ENCODE measurements at regions not wholly inside any gene's neighbourhood (a gene's known extent, or its start where the extent isn't known, plus 50 kb on each side); places are given as distances from the start of the nearest gene placed in this dataset.
"Not testable (repeated sequence)": the region's sequence is repeated elsewhere in the genome, so short reads cannot be mapped to it uniquely, and the experiment has no call there.

DNA sequence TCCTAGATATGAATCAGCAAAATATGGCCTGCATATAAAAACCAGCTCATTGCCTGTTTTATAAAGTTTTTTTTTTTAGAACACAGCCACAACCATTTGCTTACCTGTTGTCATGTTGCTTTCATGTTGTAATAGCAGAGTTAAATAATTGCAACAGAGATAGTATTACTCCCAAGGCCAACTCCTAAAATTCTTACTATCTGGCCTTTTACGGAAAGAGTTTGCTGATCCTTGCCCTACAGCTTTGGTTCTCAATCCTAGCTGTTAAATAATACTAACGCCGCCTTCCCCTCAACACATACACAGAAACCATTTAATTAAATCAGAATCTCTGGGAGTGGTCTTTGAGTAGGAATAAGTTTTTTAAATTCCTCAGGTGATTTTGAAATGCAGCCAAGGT, 231.3 kb upstream of the TET2 start:
- TF ChIP-seq, protein P1, sequence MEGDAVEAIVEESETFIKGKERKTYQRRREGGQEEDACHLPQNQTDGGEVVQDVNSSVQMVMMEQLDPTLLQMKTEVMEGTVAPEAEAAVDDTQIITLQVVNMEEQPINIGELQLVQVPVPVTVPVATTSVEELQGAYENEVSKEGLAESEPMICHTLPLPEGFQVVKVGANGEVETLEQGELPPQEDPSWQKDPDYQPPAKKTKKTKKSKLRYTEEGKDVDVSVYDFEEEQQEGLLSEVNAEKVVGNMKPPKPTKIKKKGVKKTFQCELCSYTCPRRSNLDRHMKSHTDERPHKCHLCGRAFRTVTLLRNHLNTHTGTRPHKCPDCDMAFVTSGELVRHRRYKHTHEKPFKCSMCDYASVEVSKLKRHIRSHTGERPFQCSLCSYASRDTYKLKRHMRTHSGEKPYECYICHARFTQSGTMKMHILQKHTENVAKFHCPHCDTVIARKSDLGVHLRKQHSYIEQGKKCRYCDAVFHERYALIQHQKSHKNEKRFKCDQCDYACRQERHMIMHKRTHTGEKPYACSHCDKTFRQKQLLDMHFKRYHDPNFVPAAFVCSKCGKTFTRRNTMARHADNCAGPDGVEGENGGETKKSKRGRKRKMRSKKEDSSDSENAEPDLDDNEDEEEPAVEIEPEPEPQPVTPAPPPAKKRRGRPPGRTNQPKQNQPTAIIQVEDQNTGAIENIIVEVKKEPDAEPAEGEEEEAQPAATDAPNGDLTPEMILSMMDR (IDR thresholded peaks at IDR 0.05; ENCODE audit: low read depth, low read length): no peak

DNA sequence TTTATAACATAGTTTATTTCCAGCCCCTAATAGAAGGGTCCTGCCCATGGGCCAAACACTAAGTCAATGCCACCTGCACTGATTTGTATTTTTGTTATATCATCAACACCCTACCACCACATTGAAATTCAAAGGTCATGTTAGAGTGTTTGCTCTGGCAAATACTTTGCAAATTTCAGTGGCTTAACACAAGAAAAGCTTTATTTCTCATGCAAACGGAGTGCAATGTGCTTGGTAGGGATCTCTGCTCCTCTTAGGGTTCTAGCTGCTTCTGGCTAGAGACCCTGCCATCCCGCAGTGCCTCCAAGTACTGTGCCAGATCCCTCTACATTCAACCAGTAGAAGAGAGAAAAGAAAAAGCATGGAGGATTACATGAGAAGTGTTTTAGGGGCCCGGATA, 230.8 kb upstream of the TET2 start:
- TF ChIP-seq, protein P1 (IDR thresholded peaks at IDR 0.05; ENCODE audit: low read depth, low read length): no peak
- DNase-seq (ENCODE audit: extremely low read depth, low read depth): no peak

More for the DNA sequence above, 231.3 kb upstream of the TET2 start:
- DNase-seq (ENCODE audit: extremely low read depth, low read depth): no peak

- TF ChIP-seq, protein P1 (IDR thresholded peaks at IDR 0.05; ENCODE audit: low read depth, low read length): no peak
- DNase-seq (ENCODE audit: extremely low read depth, low read depth): no peak
These were observed 227.3 kb upstream of the TET2 start for GRCh38 chr4:104919406-104919805.

- DNase-seq (ENCODE audit: extremely low read depth, low read depth): no peak
- TF ChIP-seq, protein P1 (IDR thresholded peaks at IDR 0.05; ENCODE audit: low read depth, low read length): no peak
These were observed 216.4 kb upstream of the TET2 start for GRCh38 chr4:104930298-104930697.

- not testable (repeated sequence) for DNase-seq (ENCODE audit: extremely low read depth, low read depth)
These were observed 215.6 kb upstream of the TET2 start for GRCh38 chr4:104930745-104931736.

DNA sequence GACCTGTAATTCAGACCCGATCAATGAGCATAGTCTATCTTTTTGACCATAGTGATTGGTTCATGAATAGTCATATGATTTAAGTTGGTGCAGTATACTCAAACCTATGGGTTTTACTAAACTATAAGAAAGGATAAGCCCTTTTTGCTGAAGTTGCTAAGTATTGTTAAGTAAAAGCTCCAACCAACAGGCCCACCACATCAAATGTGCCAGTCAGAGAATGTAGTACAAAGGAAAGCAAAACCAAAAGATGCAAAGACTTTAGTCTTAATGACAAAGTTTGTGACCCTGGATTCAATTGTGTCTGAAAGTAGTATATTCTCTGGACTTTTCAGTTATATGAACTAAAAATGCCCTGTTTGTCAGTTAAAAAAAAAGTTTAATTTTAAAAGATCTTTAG, 208.1 kb upstream of the TET2 start:
- TF ChIP-seq, protein P1 (IDR thresholded peaks at IDR 0.05; ENCODE audit: low read depth, low read length): no peak
- no peak for DNase-seq (ENCODE audit: extremely low read depth, low read depth)

DNA sequence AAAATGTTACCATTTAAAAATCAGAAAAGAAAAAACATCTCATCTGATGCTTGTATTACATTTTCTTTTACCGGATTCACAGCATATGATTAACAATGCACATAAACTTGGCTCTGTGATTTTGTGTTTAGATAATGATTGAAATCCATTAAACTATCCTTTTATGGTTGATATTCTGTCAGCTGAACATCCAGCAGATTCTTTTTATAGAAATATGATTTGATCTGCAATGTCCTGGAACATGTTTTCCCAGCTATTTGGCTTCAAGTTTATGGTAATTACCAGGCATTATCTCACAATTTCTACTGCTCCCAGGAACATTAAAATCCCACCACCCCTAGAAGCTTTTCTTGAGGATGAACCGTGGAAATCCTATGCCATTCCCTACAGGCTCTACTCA, 205.7 kb upstream of the TET2 start:
- TF ChIP-seq, protein P1 (IDR thresholded peaks at IDR 0.05; ENCODE audit: low read depth, low read length): no peak
- no peak for DNase-seq (ENCODE audit: extremely low read depth, low read depth)

Data from AG09319 (cell line).